ENCODE measurements at regions not wholly inside any gene's neighbourhood (a gene's known extent, or its start where the extent isn't known, plus 50 kb on each side); places are given as distances from the start of the nearest gene placed in this dataset.

DNA sequence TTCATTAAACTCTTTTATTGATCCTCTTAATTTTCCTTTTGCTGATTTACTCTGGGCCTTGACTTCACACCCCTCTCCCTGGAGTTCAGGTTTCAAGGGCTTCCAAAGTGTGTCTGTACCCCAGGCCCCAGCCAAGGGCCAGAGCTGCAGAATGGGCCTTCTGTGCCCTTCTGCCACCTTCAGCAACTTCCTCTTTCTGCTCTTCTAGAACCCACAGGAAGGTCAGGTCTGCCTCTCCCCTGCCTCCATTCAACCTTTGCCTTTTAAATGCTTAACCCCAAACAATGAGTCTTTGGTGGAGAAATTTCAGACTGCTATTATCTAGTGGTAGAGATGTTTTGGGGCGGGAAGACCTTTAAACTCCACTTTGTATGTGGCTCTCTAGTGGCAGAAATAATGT lies 63.1 kb downstream of the TSN start:
- H3K9me3 ChIP-seq (ENCODE audit: low read depth), result no peaks in the 10 kb centered on the region
- H3K27ac ChIP-seq, result no peak overlapping the region
- H3K4me1 ChIP-seq (ENCODE audit: insufficient read depth), result no peaks in the 10 kb centered on the region
- 30 to 35% methylated on average over 1 of the region's 1 CpG for WGBS, 2 experiments (ENCODE audit: low coverage in 1 of 2, low lambda C conversion rate in 2 of 2, missing lambda C conversion rate in 2 of 2)
- H3K27me3 ChIP-seq (replicated peaks; ENCODE audit: insufficient read depth), result peaks cover 22% of the 10 kb centered on the region
- no peaks in the 10 kb centered on the region for H3K9me2 ChIP-seq (ENCODE audit: insufficient read depth)
- H3F3A ChIP-seq (ENCODE audit: insufficient read depth), result no peaks in the 10 kb centered on the region
- TF ChIP-seq EZH2 (IDR thresholded peaks at IDR 0.05; ENCODE audit: insufficient read depth, poor library complexity, severe bottlenecking) (no peak), EZH2phosphoT487 (IDR thresholded peaks at IDR 0.05; ENCODE audit: insufficient read depth, low read depth) (no peak)
- H3K79me2 ChIP-seq (ENCODE audit: insufficient read depth), result no peaks in the 10 kb centered on the region
- no peaks in the 10 kb centered on the region for H4K20me1 ChIP-seq (ENCODE audit: insufficient read depth)
- DNase-seq, result no peak
- H2AFZ ChIP-seq, result no peak overlapping the region
- in situ Hi-C loops (cut with MboI), result no loop called here
- no peak overlapping the region for H3K4me2 ChIP-seq (ENCODE audit: unreplicated experiment)
- H3K9ac ChIP-seq, result no peak overlapping the region
- H3K36me3 ChIP-seq (ENCODE audit: low read depth), result no peaks in the 10 kb centered on the region
- no peak overlapping the region for H3K4me3 ChIP-seq

DNA sequence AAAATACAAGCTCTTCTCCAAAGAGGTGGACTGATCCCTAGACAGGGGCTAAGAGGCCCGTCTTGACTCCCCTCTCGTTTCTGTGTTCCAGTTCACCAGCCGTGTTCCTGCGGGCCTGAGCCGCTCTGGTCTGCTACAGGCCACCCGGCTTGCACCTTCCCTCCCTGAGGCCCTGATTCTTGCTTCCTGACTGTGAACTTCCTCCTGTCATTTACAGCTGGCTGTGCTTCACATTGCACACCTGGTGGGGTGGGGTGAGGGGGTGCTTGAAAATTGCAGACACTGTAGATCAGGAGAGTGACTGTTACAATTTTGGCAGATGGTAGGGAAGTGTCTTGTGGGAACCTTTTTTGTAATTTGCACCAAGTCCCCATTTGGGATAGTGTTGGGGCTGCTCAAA lies 64.4 kb downstream of the TSN start:
- H3K9ac ChIP-seq, result no peak overlapping the region
- no peak overlapping the region for H3K4me2 ChIP-seq (ENCODE audit: unreplicated experiment)
- no peaks in the 10 kb centered on the region for H3K36me3 ChIP-seq (ENCODE audit: low read depth)
- H3K27me3 ChIP-seq (replicated peaks; ENCODE audit: insufficient read depth), result peaks cover 22% of the 10 kb centered on the region
- no peaks in the 10 kb centered on the region for H3K9me3 ChIP-seq (ENCODE audit: low read depth)
- 46 to 51% methylated on average over 6 of the region's 6 CpGs for WGBS, 2 experiments (ENCODE audit: low coverage in 1 of 2, low lambda C conversion rate in 2 of 2, missing lambda C conversion rate in 2 of 2)
- no peaks in the 10 kb centered on the region for H4K20me1 ChIP-seq (ENCODE audit: insufficient read depth)
- DNase-seq, result no peak
- H2AFZ ChIP-seq, result no peak overlapping the region
- TF ChIP-seq EZH2phosphoT487 (IDR thresholded peaks at IDR 0.05; ENCODE audit: insufficient read depth, low read depth) (no peak), EZH2 (IDR thresholded peaks at IDR 0.05; ENCODE audit: insufficient read depth, poor library complexity, severe bottlenecking) (no peak)
- in situ Hi-C loops (cut with MboI), result no loop called here
- H3K4me1 ChIP-seq (ENCODE audit: insufficient read depth), result no peaks in the 10 kb centered on the region
- H3K4me3 ChIP-seq, result no peak overlapping the region
- no peaks in the 10 kb centered on the region for H3K9me2 ChIP-seq (ENCODE audit: insufficient read depth)
- H3F3A ChIP-seq (ENCODE audit: insufficient read depth), result no peaks in the 10 kb centered on the region
- no peak overlapping the region for H3K27ac ChIP-seq
- H3K79me2 ChIP-seq (ENCODE audit: insufficient read depth), result no peaks in the 10 kb centered on the region

DNA sequence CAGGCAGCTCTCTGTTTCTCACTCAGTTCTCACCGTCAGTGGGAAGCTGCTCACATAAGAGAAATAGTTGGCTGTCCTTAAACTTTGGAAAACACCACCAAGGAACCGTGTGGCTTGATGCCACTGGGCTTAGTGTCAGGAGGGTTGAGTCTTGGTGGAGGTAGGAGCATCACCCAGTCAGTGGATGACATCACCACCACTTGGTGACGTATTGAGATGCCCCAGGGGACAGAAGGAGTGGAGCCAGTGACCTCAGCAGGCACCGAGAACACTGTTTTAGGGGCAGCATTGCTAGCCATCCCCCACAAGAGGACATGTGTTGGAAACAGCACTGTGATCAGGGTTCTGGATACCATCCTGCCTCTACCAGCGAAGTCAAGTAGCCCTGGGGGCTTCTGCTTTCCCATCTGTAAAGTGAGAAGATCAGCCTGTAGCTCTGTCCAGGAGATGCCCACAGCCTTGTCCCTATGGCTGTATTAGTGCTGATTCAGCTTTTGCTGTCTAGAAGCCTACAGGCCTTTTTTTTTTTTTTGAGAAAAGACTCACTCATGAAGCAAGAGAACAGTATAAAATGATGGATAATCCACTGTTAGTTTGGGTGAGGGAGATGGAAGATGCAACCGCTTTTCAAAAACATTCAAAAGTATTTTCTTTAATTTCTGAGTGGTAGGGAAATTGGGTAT lies 66.2 kb downstream of the TSN start:
- H3K27ac ChIP-seq, result no peak overlapping the region
- no peak for DNase-seq
- 41 to 49% methylated on average over 6 of the region's 6 CpGs for WGBS, 2 experiments (ENCODE audit: low coverage in 1 of 2, low lambda C conversion rate in 2 of 2, missing lambda C conversion rate in 2 of 2)
- H3K27me3 ChIP-seq (replicated peaks; ENCODE audit: insufficient read depth), result peaks cover 22% of the 10 kb centered on the region
- no peaks in the 10 kb centered on the region for H3K9me3 ChIP-seq (ENCODE audit: low read depth)
- no peaks in the 10 kb centered on the region for H3K36me3 ChIP-seq (ENCODE audit: low read depth)
- TF ChIP-seq EZH2 (IDR thresholded peaks at IDR 0.05; ENCODE audit: insufficient read depth, poor library complexity, severe bottlenecking) (no peak), EZH2phosphoT487 (IDR thresholded peaks at IDR 0.05; ENCODE audit: insufficient read depth, low read depth) (no peak)
- no peak overlapping the region for H2AFZ ChIP-seq
- H3F3A ChIP-seq (ENCODE audit: insufficient read depth), result no peaks in the 10 kb centered on the region
- H4K20me1 ChIP-seq (ENCODE audit: insufficient read depth), result no peaks in the 10 kb centered on the region
- no peaks in the 10 kb centered on the region for H3K9me2 ChIP-seq (ENCODE audit: insufficient read depth)
- no peak overlapping the region for H3K9ac ChIP-seq
- no peaks in the 10 kb centered on the region for H3K79me2 ChIP-seq (ENCODE audit: insufficient read depth)
- H3K4me3 ChIP-seq, result no peak overlapping the region
- in situ Hi-C loops (cut with MboI), result no loop called here
- no peak overlapping the region for H3K4me2 ChIP-seq (ENCODE audit: unreplicated experiment)
- no peaks in the 10 kb centered on the region for H3K4me1 ChIP-seq (ENCODE audit: insufficient read depth)

GRCh38 chr2:121824264-121824663 lies 68.8 kb downstream of the TSN start:
- in situ Hi-C loops (cut with MboI), result no loop called here

More at GRCh38 chr2:121824264-121824663, 68.8 kb downstream of the TSN start:
- H3K9me3 ChIP-seq (ENCODE audit: low read depth), result no peaks in the 10 kb centered on the region
- H3K79me2 ChIP-seq (ENCODE audit: insufficient read depth), result no peaks in the 10 kb centered on the region
- peaks cover 15% of the 10 kb centered on the region; the same call in 1 of the 2 replicates for H3K27me3 ChIP-seq (replicated peaks; ENCODE audit: insufficient read depth)
- no peaks in the 10 kb centered on the region for H3K9me2 ChIP-seq (ENCODE audit: insufficient read depth)
- H3K9ac ChIP-seq, result no peak overlapping the region
- H2AFZ ChIP-seq, result no peak overlapping the region
- 62 to 64% methylated on average over 4 of the region's 4 CpGs for WGBS, 2 experiments (ENCODE audit: low coverage in 1 of 2, low lambda C conversion rate in 2 of 2, missing lambda C conversion rate in 2 of 2)
- no peaks in the 10 kb centered on the region for H3K4me1 ChIP-seq (ENCODE audit: insufficient read depth)
- no peak for DNase-seq
- no peaks in the 10 kb centered on the region for H3F3A ChIP-seq (ENCODE audit: insufficient read depth)
- H3K4me3 ChIP-seq, result no peak overlapping the region
- no peak for TF ChIP-seq EZH2 (IDR thresholded peaks at IDR 0.05; ENCODE audit: insufficient read depth, poor library complexity, severe bottlenecking)
- no peak for TF ChIP-seq EZH2phosphoT487 (IDR thresholded peaks at IDR 0.05; ENCODE audit: insufficient read depth, low read depth)
- H3K36me3 ChIP-seq (ENCODE audit: low read depth), result no peaks in the 10 kb centered on the region
- H4K20me1 ChIP-seq (ENCODE audit: insufficient read depth), result no peaks in the 10 kb centered on the region
- H3K27ac ChIP-seq, result no peak overlapping the region
- H3K4me2 ChIP-seq (ENCODE audit: unreplicated experiment), result no peak overlapping the region
